Gastrocnemius medialis (tissue), 4 donors: ENCODE measurements at regions not wholly inside any gene's neighbourhood (a gene's known extent, or its start where the extent isn't known, plus 50 kb on each side); places are given as distances from the start of the nearest gene placed in this dataset.

ENCODE experiments used
- CTCF ChIP-seq, 5 experiments: fragments of 450-650 bp in 3 of 5; fragments of 200-600 bp in 2 of 5; sonication (generic) in 2 of 5; IDR thresholded peaks in 4 of 5; conservative IDR thresholded peaks in 1 of 5; 1 replicate in 4 of 5; 2 replicates in 1 of 5; pipeline ENCODE4 v1.5.1; 2016 to 2019; ENCODE audit warnings: antibody characterized with exemption in 5 of 5, mild to moderate bottlenecking in 3 of 5, moderate library complexity in 3 of 5
- POLR2A ChIP-seq, 2 donors: fragments of 450-650 bp; IDR thresholded peaks; one replicate each; pipeline ENCODE4 v1.6.1; 2017; ENCODE audit warnings: antibody characterized with exemption in 2 of 2, mild to moderate bottlenecking in 2 of 2, moderate library complexity in 2 of 2

GRCh38 chr13:77477299-77477848 is 58.1 kb upstream of the SCEL start:
- TF ChIP-seq CTCF (IDR thresholded peaks at IDR 0.05 in 4 of 5, conservative IDR thresholded peaks at IDR 0.05 in 1 of 5) (no peak), POLR2A (IDR thresholded peaks at IDR 0.05) (no peak)
